ENCODE measurements at regions not wholly inside any gene's neighbourhood (a gene's known extent, or its start where the extent isn't known, plus 50 kb on each side); places are given as distances from the start of the nearest gene placed in this dataset.
A peak's percentile ranks its signal among the peaks of the same experiment; 100 is the strongest.

DNA sequence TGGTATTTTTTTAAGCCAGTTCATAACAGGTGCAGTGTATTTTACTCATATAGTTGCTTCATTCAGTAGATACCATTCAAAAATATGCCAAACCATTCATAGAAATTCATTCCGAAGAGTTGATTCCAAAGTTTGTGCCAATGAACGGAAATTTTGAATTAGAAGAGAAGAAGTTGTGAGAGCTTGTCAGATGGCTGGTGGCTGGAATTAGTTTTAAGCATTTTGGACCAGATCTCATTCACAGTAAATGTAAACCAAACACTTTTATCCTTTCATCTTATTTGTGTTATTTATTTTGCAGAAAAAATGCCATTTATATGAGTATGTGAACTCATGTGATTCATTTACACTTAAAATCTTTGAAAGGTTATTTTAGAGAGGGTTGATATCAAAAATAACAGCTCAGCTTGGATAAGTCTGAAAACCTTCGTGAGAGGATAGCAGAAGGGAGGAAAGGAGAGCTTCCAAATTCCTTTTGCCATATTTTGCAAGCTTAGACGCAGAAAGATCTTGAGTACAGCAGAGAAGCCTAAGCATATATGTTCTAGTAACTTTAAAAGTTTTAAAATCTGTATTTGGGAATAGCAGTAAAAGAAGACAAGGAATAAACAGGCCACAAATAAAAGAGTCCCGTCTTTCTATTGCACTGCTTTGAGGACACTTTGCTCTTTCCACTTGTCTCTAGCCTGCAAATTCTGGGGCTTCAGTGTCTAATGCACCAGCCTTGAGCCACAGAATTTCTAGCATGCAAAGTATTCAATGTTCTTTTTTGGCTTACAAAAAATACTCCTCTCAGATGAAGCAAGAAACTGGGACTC is 253.6 kb upstream of the FLRT2 start:
- H3K79me2 ChIP-seq (ENCODE audit: insufficient read depth) = no peaks in the 10 kb centered on the region
- no peak overlapping the region for H3K27ac ChIP-seq
- no peak for TF ChIP-seq EZH2phosphoT487 (IDR thresholded peaks at IDR 0.05; ENCODE audit: insufficient read depth, low read depth)
- no peak for TF ChIP-seq EZH2 (IDR thresholded peaks at IDR 0.05; ENCODE audit: insufficient read depth, poor library complexity, severe bottlenecking)
- no peaks in the 10 kb centered on the region for H3K36me3 ChIP-seq (ENCODE audit: low read depth)
- no peaks in the 10 kb centered on the region for H3F3A ChIP-seq (ENCODE audit: insufficient read depth)
- no peaks in the 10 kb centered on the region for H3K9me2 ChIP-seq (ENCODE audit: insufficient read depth)
- H4K20me1 ChIP-seq (ENCODE audit: insufficient read depth) = no peaks in the 10 kb centered on the region
- in situ Hi-C loops (cut with MboI) = no loop called here
- H3K4me1 ChIP-seq (ENCODE audit: insufficient read depth) = no peaks in the 10 kb centered on the region
- H3K9me3 ChIP-seq (ENCODE audit: low read depth) = no peaks in the 10 kb centered on the region
- no peak overlapping the region for H2AFZ ChIP-seq
- H3K27me3 ChIP-seq (replicated peaks; ENCODE audit: insufficient read depth) = no peaks in the 10 kb centered on the region
- no peak overlapping the region for H3K4me3 ChIP-seq
- no peak overlapping the region for H3K4me2 ChIP-seq (ENCODE audit: unreplicated experiment)
- no peak for DNase-seq
- WGBS, 2 experiments (ENCODE audit: low coverage in 1 of 2, low lambda C conversion rate in 2 of 2, missing lambda C conversion rate in 2 of 2) = 82 to 89% methylated on average over 5 of the region's 5 CpGs
- no peak overlapping the region for H3K9ac ChIP-seq

DNA sequence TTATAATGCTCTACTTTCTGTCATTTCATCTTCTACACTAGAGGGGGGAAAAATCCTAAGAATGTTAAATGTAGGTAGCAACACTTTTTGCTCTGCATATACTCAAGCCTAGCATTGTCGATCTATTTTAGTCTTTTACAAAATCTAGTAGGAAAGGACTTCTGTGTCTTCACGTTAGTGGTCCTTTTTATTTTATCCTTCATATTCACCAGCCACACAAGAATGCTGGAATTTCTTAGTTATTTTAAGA is 253.0 kb upstream of the FLRT2 start:
- Histone ChIP-seq H3K4me2 (ENCODE audit: unreplicated experiment) (no peak overlapping the region), H3K9me3 (ENCODE audit: low read depth) (no peaks in the 10 kb centered on the region), H3K4me1 (ENCODE audit: insufficient read depth) (no peaks in the 10 kb centered on the region), H3F3A (ENCODE audit: insufficient read depth) (no peaks in the 10 kb centered on the region), H3K9ac (no peak overlapping the region), H3K4me3 (no peak overlapping the region), H4K20me1 (ENCODE audit: insufficient read depth) (no peaks in the 10 kb centered on the region), H3K9me2 (ENCODE audit: insufficient read depth) (no peaks in the 10 kb centered on the region), H2AFZ (no peak overlapping the region), H3K79me2 (ENCODE audit: insufficient read depth) (no peaks in the 10 kb centered on the region), H3K36me3 (ENCODE audit: low read depth) (no peaks in the 10 kb centered on the region), H3K27ac (no peak overlapping the region), H3K27me3 (replicated peaks; ENCODE audit: insufficient read depth) (no peaks in the 10 kb centered on the region)
- TF ChIP-seq EZH2 (IDR thresholded peaks at IDR 0.05; ENCODE audit: insufficient read depth, poor library complexity, severe bottlenecking) (no peak), EZH2phosphoT487 (IDR thresholded peaks at IDR 0.05; ENCODE audit: insufficient read depth, low read depth) (no peak)
- no peak for DNase-seq
- 93 to 98% methylated on average over 2 of the region's 2 CpGs for WGBS, 2 experiments (ENCODE audit: low coverage in 1 of 2, low lambda C conversion rate in 2 of 2, missing lambda C conversion rate in 2 of 2)
- in situ Hi-C loops (cut with MboI) = no loop called here

DNA sequence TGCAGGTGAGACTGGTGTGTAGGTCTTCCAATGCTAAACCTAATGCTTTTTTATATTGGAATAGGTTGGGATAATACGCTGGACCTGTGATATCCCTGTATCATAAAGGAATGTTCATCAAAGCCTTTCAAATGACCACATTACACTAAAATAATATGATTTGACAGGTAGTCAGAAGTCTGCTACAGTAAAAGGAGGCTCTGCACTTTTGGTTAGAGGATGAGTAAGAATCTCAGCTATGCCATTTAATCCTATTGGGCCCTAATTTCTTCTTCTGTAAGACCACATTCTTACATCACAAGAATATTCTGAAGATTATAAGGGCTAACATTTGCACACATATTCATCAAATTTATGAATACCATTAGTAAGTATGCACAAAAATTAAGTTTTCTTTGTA is 250.5 kb upstream of the FLRT2 start:
- Histone ChIP-seq H3K9me2 (ENCODE audit: insufficient read depth) (no peaks in the 10 kb centered on the region), H2AFZ (no peak overlapping the region), H3K27me3 (replicated peaks; ENCODE audit: insufficient read depth) (no peaks in the 10 kb centered on the region), H3K36me3 (ENCODE audit: low read depth) (no peaks in the 10 kb centered on the region), H3K79me2 (ENCODE audit: insufficient read depth) (no peaks in the 10 kb centered on the region), H3K4me2 (ENCODE audit: unreplicated experiment) (no peak overlapping the region), H3K9me3 (ENCODE audit: low read depth) (no peaks in the 10 kb centered on the region), H3K4me1 (ENCODE audit: insufficient read depth) (no peaks in the 10 kb centered on the region), H3K27ac (no peak overlapping the region), H3K9ac (no peak overlapping the region), H3F3A (ENCODE audit: insufficient read depth) (no peaks in the 10 kb centered on the region), H3K4me3 (no peak overlapping the region), H4K20me1 (ENCODE audit: insufficient read depth) (no peaks in the 10 kb centered on the region)
- 93 to 100% methylated on average over 1 of the region's 1 CpG for WGBS, 2 experiments (ENCODE audit: low coverage in 1 of 2, low lambda C conversion rate in 2 of 2, missing lambda C conversion rate in 2 of 2)
- DNase-seq = no peak
- in situ Hi-C loops (cut with MboI) = no loop called here
- TF ChIP-seq EZH2 (IDR thresholded peaks at IDR 0.05; ENCODE audit: insufficient read depth, poor library complexity, severe bottlenecking) = no peak
- TF ChIP-seq EZH2phosphoT487 (IDR thresholded peaks at IDR 0.05; ENCODE audit: insufficient read depth, low read depth) = no peak

DNA sequence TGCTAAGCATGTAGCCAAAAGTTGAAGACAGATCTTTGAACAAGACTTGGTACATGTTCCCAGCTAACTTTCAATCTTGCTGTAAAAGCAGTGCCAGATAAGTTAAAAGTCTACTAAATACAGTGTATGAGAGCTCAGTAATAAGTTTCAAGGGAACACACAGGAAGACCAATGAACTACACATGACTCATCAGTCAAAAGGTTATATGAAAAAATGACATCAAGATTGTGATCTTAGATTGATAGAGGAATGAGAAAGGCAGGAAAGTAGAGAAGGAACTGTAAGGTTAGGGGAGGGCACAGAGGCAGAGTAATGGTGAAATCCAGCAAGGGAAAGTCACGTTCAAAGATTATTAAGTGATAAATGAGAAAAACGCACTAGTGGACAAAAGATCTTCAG is 249.9 kb upstream of the FLRT2 start:
- H3K27me3 ChIP-seq (replicated peaks; ENCODE audit: insufficient read depth) = no peaks in the 10 kb centered on the region
- no peak overlapping the region for H3K27ac ChIP-seq
- H3K4me1 ChIP-seq (ENCODE audit: insufficient read depth) = no peaks in the 10 kb centered on the region
- TF ChIP-seq EZH2 (IDR thresholded peaks at IDR 0.05; ENCODE audit: insufficient read depth, poor library complexity, severe bottlenecking) (no peak), EZH2phosphoT487 (IDR thresholded peaks at IDR 0.05; ENCODE audit: insufficient read depth, low read depth) (no peak)
- H3K4me2 ChIP-seq (ENCODE audit: unreplicated experiment) = no peak overlapping the region
- DNase-seq = peak; percentile 3
- no peaks in the 10 kb centered on the region for H3F3A ChIP-seq (ENCODE audit: insufficient read depth)
- WGBS, 2 experiments (ENCODE audit: low coverage in 1 of 2, low lambda C conversion rate in 2 of 2, missing lambda C conversion rate in 2 of 2) = 93 to 96% methylated on average over 2 of the region's 2 CpGs
- in situ Hi-C loops (cut with MboI) = no loop called here
- no peaks in the 10 kb centered on the region for H3K9me3 ChIP-seq (ENCODE audit: low read depth)
- no peak overlapping the region for H3K9ac ChIP-seq
- H3K79me2 ChIP-seq (ENCODE audit: insufficient read depth) = no peaks in the 10 kb centered on the region
- no peak overlapping the region for H3K4me3 ChIP-seq
- H3K9me2 ChIP-seq (ENCODE audit: insufficient read depth) = no peaks in the 10 kb centered on the region
- H3K36me3 ChIP-seq (ENCODE audit: low read depth) = no peaks in the 10 kb centered on the region
- no peaks in the 10 kb centered on the region for H4K20me1 ChIP-seq (ENCODE audit: insufficient read depth)
- H2AFZ ChIP-seq = no peak overlapping the region

DNA sequence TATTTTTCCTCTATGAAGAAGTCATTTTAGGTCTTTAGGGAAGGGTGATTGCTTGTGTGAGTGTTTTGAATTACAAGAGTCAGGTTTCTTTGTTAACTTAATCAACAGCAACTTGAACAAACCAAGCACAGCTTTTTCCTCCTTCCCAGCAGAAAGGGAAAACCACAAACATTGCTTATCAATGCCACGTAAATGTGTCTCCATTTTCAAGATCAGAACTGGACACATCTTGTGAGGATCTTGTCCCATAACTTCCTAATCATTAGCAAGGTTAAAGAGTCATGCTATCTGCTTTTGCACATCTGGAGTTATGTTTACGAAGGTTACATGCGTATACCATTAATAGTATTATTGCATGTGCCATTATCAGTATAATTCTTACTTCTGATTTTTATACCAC is 248.0 kb upstream of the FLRT2 start:
- Histone ChIP-seq H3K9me3 (ENCODE audit: low read depth) (no peaks in the 10 kb centered on the region), H3K79me2 (ENCODE audit: insufficient read depth) (no peaks in the 10 kb centered on the region), H4K20me1 (ENCODE audit: insufficient read depth) (no peaks in the 10 kb centered on the region), H2AFZ (no peak overlapping the region), H3K9me2 (ENCODE audit: insufficient read depth) (no peaks in the 10 kb centered on the region), H3K36me3 (ENCODE audit: low read depth) (no peaks in the 10 kb centered on the region), H3K27ac (no peak overlapping the region), H3K4me1 (ENCODE audit: insufficient read depth) (no peaks in the 10 kb centered on the region), H3F3A (ENCODE audit: insufficient read depth) (no peaks in the 10 kb centered on the region), H3K9ac (no peak overlapping the region), H3K27me3 (replicated peaks; ENCODE audit: insufficient read depth) (no peaks in the 10 kb centered on the region), H3K4me2 (ENCODE audit: unreplicated experiment) (no peak overlapping the region), H3K4me3 (no peak overlapping the region)
- no peak for DNase-seq
- 90 to 95% methylated on average over 3 of the region's 3 CpGs for WGBS, 2 experiments (ENCODE audit: low coverage in 1 of 2, low lambda C conversion rate in 2 of 2, missing lambda C conversion rate in 2 of 2)
- TF ChIP-seq EZH2 (IDR thresholded peaks at IDR 0.05; ENCODE audit: insufficient read depth, poor library complexity, severe bottlenecking) (no peak), EZH2phosphoT487 (IDR thresholded peaks at IDR 0.05; ENCODE audit: insufficient read depth, low read depth) (no peak)
- in situ Hi-C loops (cut with MboI) = no loop called here
